SU-DHL-6 (cell line): ENCODE measurements at regions not wholly inside any gene's neighbourhood (a gene's known extent, or its start where the extent isn't known, plus 50 kb on each side); places are given as distances from the start of the nearest gene placed in this dataset.

ENCODE experiments used
- H2AFZ ChIP-seq: fragments of 200-600 bp; sonication (generic); 2 replicates; pipeline ENCODE4 v1.6.1; 2014; ENCODE audit warnings: low read depth, mild to moderate bottlenecking, moderate library complexity, mixed read lengths, antibody characterized with exemption, low read length; ENCODE audit not compliant: severe bottlenecking
- H3F3A ChIP-seq: fragments of 200-600 bp; shearing (Covaris generic); 2 replicates; pipeline ENCODE4 v1.6.0; 2016; ENCODE audit warnings: antibody characterized with exemption, mild to moderate bottlenecking; ENCODE audit not compliant: insufficient read depth
- H3K27ac ChIP-seq: fragments of 200-600 bp; sonication (generic); 2 replicates; pipeline ENCODE4 v1.5.1; 2016; ENCODE audit warnings: low read depth, mild to moderate bottlenecking, low read length, moderate library complexity, mixed read lengths
- H3K27me3 ChIP-seq: fragments of 200-600 bp; sonication (generic), shearing (Covaris generic); 2 replicates; pipeline ENCODE4 v1.6.0; 2014; ENCODE audit warnings: mild to moderate bottlenecking, low read length
- H3K36me3 ChIP-seq: fragments of 200-600 bp; sonication (generic); 2 replicates; pipeline ENCODE4 v1.6.1; 2014; ENCODE audit warnings: mild to moderate bottlenecking, low read length, mixed read lengths
- H3K4me2 ChIP-seq: fragments of 300-600, 200-600 bp; shearing (Covaris generic), sonication (generic); 2 replicates; pipeline ENCODE4 v1.6.0; 2014; ENCODE audit warnings: low read length, low read depth, mild to moderate bottlenecking; ENCODE audit not compliant: poor library complexity, severe bottlenecking
- H3K4me3 ChIP-seq: fragments of 200-600 bp; sonication (generic); 2 replicates; pipeline ENCODE4 v1.5.1; 2014; ENCODE audit warnings: antibody characterized with exemption, low read length, mild to moderate bottlenecking, mixed read lengths; ENCODE audit not compliant: insufficient read depth, poor library complexity, severe bottlenecking
- H3K79me2 ChIP-seq: fragments of 200-600 bp; sonication (generic); 2 replicates; pipeline ENCODE4 v1.6.1; 2014; ENCODE audit warnings: mild to moderate bottlenecking, low read length, moderate library complexity; ENCODE audit not compliant: insufficient read depth
- H3K9ac ChIP-seq: fragments of 200-600 bp; sonication (generic); 2 replicates; pipeline ENCODE4 v1.7.0; 2014; ENCODE audit warnings: mild to moderate bottlenecking, low read length
- H3K9me2 ChIP-seq: fragments of 200-600 bp; sonication (generic); replicated peaks from 2 replicates; pipeline ENCODE4 v1.6.1; 2014; ENCODE audit warnings: low read length; ENCODE audit not compliant: insufficient read depth
- H3K9me3 ChIP-seq: fragments of 200-600 bp; sonication (generic); 2 replicates; pipeline ENCODE4 v1.6.1; 2014; ENCODE audit warnings: low read length, mixed read lengths; ENCODE audit not compliant: insufficient read depth
- H4K20me1 ChIP-seq: fragments of 200-600 bp; sonication (generic); 2 replicates; pipeline ENCODE4 v1.6.1; 2014; ENCODE audit warnings: low read depth, mild to moderate bottlenecking, antibody characterized with exemption, low read length, moderate library complexity, mixed read lengths
- EZH2phosphoT487 ChIP-seq: fragments of 200-600 bp; sonication (generic), shearing (Covaris generic); conservative IDR thresholded peaks from 2 replicates; pipeline ENCODE4 v1.6.1; 2018; ENCODE audit warnings: mild to moderate bottlenecking, antibody characterized with exemption, low read length, moderate library complexity, mixed read lengths
- TF ChIP-seq, protein P1 (sequence below): fragments of 200-600 bp; sonication (generic); IDR thresholded peaks from one replicate; pipeline ENCODE4 v1.5.1; 2017; ENCODE audit warnings: antibody characterized with exemption, mild to moderate bottlenecking, low read length, moderate library complexity; ENCODE audit not compliant: insufficient read depth, poor library complexity, severe bottlenecking

DNA sequence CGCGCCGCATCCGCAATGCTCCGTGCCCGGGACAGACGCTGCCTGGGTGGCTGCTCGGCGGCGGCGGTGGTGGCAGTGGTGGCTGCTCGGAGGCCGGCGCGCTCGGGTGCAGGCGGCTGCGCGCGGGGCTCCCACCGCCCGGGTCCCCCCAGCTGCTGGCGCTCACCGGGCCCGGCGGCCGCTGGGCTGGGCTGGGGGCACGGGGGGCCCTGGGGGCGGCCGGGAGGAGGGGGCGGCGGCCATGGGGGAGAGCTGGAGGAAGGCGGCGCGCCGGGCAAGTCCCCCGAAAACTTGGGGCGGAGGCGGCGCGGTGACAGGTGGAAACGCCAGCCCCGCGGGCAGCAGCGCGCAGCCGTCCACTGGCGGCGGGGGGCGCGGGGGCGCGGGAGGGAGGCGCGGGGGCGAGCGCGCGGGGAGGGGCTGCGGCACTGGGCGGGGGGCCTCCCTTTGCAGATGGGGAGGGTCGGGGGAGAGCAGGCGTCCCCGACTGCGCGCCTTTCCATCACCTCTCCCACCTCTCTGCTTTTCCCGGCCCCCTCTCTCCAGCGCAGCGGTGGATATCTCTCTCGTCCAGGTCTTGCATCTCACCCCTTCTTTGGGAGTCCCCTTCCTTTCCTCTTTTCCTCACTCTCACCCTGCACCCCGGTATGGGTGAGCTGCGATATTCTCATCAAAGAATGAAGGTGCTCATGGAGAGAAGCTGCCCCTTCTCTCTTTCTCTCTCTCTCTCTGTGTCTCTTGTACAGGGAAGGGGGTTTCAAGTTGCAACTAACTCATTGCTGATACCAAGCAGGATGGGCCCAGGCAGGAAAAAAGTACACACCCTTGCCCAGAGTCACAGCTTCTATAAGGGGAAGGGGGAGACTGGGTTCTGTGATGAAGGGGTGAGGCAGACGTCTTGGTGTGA is 83.7 kb upstream of the DHRSX start:
- Histone ChIP-seq H3K4me3 (no peak overlapping the region), H3K27me3 (no peaks in the 10 kb centered on the region)

GRCh38 chrX:2583194-2584162 is 82.7 kb upstream of the DHRSX start:
- H3K27me3 ChIP-seq: no peaks in the 10 kb centered on the region
- TF ChIP-seq, protein P1, sequence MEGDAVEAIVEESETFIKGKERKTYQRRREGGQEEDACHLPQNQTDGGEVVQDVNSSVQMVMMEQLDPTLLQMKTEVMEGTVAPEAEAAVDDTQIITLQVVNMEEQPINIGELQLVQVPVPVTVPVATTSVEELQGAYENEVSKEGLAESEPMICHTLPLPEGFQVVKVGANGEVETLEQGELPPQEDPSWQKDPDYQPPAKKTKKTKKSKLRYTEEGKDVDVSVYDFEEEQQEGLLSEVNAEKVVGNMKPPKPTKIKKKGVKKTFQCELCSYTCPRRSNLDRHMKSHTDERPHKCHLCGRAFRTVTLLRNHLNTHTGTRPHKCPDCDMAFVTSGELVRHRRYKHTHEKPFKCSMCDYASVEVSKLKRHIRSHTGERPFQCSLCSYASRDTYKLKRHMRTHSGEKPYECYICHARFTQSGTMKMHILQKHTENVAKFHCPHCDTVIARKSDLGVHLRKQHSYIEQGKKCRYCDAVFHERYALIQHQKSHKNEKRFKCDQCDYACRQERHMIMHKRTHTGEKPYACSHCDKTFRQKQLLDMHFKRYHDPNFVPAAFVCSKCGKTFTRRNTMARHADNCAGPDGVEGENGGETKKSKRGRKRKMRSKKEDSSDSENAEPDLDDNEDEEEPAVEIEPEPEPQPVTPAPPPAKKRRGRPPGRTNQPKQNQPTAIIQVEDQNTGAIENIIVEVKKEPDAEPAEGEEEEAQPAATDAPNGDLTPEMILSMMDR: no peak
- no peak for TF ChIP-seq EZH2phosphoT487
- no peaks in the 10 kb centered on the region for H3K9me3 ChIP-seq
- H3K79me2 ChIP-seq: no peaks in the 10 kb centered on the region
- no peak overlapping the region for H3K9ac ChIP-seq
- H3K27ac ChIP-seq: no peak overlapping the region
- H3K4me3 ChIP-seq: no peak overlapping the region
- no peaks in the 10 kb centered on the region for H3K36me3 ChIP-seq
- H3F3A ChIP-seq: no peaks in the 10 kb centered on the region
- H4K20me1 ChIP-seq: no peaks in the 10 kb centered on the region
- H3K9me2 ChIP-seq: no peaks in the 10 kb centered on the region
- no peak overlapping the region for H2AFZ ChIP-seq
- H3K4me2 ChIP-seq: no peak overlapping the region

More for the DNA sequence above, 83.7 kb upstream of the DHRSX start:
- H2AFZ ChIP-seq: no peak overlapping the region
- H3K9me3 ChIP-seq: no peaks in the 10 kb centered on the region
- no peaks in the 10 kb centered on the region for H3F3A ChIP-seq
- no peaks in the 10 kb centered on the region for H3K36me3 ChIP-seq
- TF ChIP-seq, protein P1: no peak
- TF ChIP-seq EZH2phosphoT487: no peak
- no peak overlapping the region for H3K27ac ChIP-seq
- H3K9ac ChIP-seq: no peak overlapping the region
- no peaks in the 10 kb centered on the region for H3K79me2 ChIP-seq
- no peaks in the 10 kb centered on the region for H4K20me1 ChIP-seq
- no peaks in the 10 kb centered on the region for H3K9me2 ChIP-seq
- H3K4me2 ChIP-seq: no peak overlapping the region

GRCh38 chrX:2582667-2583066 is 81.9 kb upstream of the DHRSX start:
- H3F3A ChIP-seq: no peaks in the 10 kb centered on the region
- no peak overlapping the region for H2AFZ ChIP-seq
- H3K27me3 ChIP-seq: no peaks in the 10 kb centered on the region
- H3K79me2 ChIP-seq: no peaks in the 10 kb centered on the region
- no peaks in the 10 kb centered on the region for H3K9me2 ChIP-seq
- H3K4me3 ChIP-seq: no peak overlapping the region
- H3K4me2 ChIP-seq: no peak overlapping the region
- no peaks in the 10 kb centered on the region for H3K36me3 ChIP-seq
- no peaks in the 10 kb centered on the region for H4K20me1 ChIP-seq
- no peak overlapping the region for H3K9ac ChIP-seq
- no peak overlapping the region for H3K27ac ChIP-seq
- no peak for TF ChIP-seq EZH2phosphoT487
- TF ChIP-seq, protein P1: no peak
- no peaks in the 10 kb centered on the region for H3K9me3 ChIP-seq
